AG09309 (cell line): ENCODE measurements at regions not wholly inside any gene's neighbourhood (a gene's known extent, or its start where the extent isn't known, plus 50 kb on each side); places are given as distances from the start of the nearest gene placed in this dataset.

ENCODE experiments used
- DNase-seq: peaks from one replicate; pipeline ENCODE4 v3.0.0-alpha.2; 2010; ENCODE audit warnings: low read depth
- H3K4me3 ChIP-seq: 2 replicates; pipeline ENCODE4 v1.5.1; 2011; ENCODE audit warnings: mild to moderate bottlenecking, low read depth, low read length, moderate library complexity; ENCODE audit not compliant: control insufficient read depth
- CTCF ChIP-seq: IDR thresholded peaks from 2 replicates; pipeline ENCODE4 v1.5.1; 2011; ENCODE audit warnings: mild to moderate bottlenecking, low read depth, low read length, inconsistent platforms; ENCODE audit not compliant: insufficient read depth, control insufficient read depth; ENCODE audit errors: missing control alignments

GRCh38 chr5:93909356-93909755, 168.0 kb upstream of the POU5F2 start:
- DNase-seq: no peak
- H3K4me3 ChIP-seq: no peak overlapping the region
- TF ChIP-seq CTCF: peak; percentile 21

GRCh38 chr5:93904917-93905316, 163.5 kb upstream of the POU5F2 start:
- TF ChIP-seq CTCF: no peak
- no peak for DNase-seq
- no peak overlapping the region for H3K4me3 ChIP-seq

GRCh38 chr5:93902288-93902687, 160.9 kb upstream of the POU5F2 start:
- DNase-seq: no peak
- H3K4me3 ChIP-seq: no peak overlapping the region

GRCh38 chr5:93899026-93899600, 157.7 kb upstream of the POU5F2 start:
- H3K4me3 ChIP-seq: no peak overlapping the region
- TF ChIP-seq CTCF: peak; percentile 13
- no peak for DNase-seq

More at GRCh38 chr5:93902288-93902687, 160.9 kb upstream of the POU5F2 start:
- TF ChIP-seq CTCF: no peak

GRCh38 chr5:93894601-93895354, 153.4 kb upstream of the POU5F2 start:
- DNase-seq: no peak
- H3K4me3 ChIP-seq: no peak overlapping the region

GRCh38 chr5:93893075-93893474, 151.7 kb upstream of the POU5F2 start:
- DNase-seq: no peak
- no peak overlapping the region for H3K4me3 ChIP-seq
- TF ChIP-seq CTCF: no peak

More at GRCh38 chr5:93894601-93895354, 153.4 kb upstream of the POU5F2 start:
- TF ChIP-seq CTCF: peak; percentile 61
